Hepatocyte (in vitro differentiated cells): ENCODE measurements at regions not wholly inside any gene's neighbourhood (a gene's known extent, or its start where the extent isn't known, plus 50 kb on each side); places are given as distances from the start of the nearest gene placed in this dataset.

Experiments
- EZH2 ChIP-seq: fragments of 200-600 bp; sonication (generic); IDR thresholded peaks from 2 replicates; pipeline ENCODE4 v1.6.1; 2016; ENCODE audit warnings: antibody characterized with exemption, mild to moderate bottlenecking, borderline replicate concordance
- TF ChIP-seq, protein P1 (sequence below): fragments of 200-600 bp; sonication (generic); IDR thresholded peaks from 2 replicates; pipeline ENCODE4 v1.5.1; 2016; ENCODE audit warnings: antibody characterized with exemption, mild to moderate bottlenecking; ENCODE audit not compliant: poor library complexity

DNA sequence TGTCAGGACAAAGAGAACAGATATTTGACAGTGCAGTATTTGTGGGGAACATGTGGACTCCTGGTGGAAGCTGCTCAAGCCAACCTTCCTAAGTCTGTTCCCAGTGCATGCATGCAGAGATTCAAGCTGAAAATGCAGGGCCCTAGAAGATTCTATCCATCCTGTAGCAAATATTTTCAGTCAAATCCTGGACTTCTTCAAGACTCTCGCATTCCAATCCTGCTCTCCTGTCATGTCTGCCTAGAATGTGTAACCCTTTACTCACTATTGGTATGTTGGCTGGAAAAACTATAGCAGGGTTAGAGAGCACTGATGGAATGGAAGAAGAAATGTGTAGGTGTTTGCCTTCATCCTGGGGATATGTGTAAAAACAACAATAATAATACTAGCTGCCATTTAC lies 385.6 kb upstream of the PKN2 start:
- TF ChIP-seq, protein P1, sequence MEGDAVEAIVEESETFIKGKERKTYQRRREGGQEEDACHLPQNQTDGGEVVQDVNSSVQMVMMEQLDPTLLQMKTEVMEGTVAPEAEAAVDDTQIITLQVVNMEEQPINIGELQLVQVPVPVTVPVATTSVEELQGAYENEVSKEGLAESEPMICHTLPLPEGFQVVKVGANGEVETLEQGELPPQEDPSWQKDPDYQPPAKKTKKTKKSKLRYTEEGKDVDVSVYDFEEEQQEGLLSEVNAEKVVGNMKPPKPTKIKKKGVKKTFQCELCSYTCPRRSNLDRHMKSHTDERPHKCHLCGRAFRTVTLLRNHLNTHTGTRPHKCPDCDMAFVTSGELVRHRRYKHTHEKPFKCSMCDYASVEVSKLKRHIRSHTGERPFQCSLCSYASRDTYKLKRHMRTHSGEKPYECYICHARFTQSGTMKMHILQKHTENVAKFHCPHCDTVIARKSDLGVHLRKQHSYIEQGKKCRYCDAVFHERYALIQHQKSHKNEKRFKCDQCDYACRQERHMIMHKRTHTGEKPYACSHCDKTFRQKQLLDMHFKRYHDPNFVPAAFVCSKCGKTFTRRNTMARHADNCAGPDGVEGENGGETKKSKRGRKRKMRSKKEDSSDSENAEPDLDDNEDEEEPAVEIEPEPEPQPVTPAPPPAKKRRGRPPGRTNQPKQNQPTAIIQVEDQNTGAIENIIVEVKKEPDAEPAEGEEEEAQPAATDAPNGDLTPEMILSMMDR: no peak
- TF ChIP-seq EZH2: no peak
